GM12872 (cell line): ENCODE measurements at regions not wholly inside any gene's neighbourhood (a gene's known extent, or its start where the extent isn't known, plus 50 kb on each side); places are given as distances from the start of the nearest gene placed in this dataset.

Experiments used
- TF ChIP-seq, protein P1 (sequence below): IDR thresholded peaks from 3 replicates; pipeline ENCODE4 v1.5.1; 2011; ENCODE audit warnings: low read depth, mild to moderate bottlenecking, low read length, moderate library complexity; ENCODE audit not compliant: insufficient read depth

DNA sequence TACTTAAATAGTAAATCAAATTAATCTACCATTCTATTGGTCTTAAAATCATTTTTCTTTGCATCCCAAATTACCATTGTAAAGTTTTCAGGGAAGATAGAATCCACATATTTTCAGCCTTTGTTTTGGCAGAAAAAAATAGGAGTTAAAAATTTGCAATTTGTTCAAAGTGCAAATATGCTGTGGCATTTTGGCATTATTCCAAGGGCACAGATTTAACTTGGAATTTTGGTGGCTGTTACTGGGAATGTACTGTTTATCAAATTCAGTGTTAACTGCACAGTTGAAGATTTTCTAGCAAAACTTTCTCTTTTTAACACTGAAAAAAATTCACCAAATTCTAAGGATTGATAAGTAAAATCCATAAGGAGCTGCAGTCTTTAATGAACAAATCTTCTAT is 151.0 kb upstream of the HDAC9 start:
- TF ChIP-seq, protein P1, sequence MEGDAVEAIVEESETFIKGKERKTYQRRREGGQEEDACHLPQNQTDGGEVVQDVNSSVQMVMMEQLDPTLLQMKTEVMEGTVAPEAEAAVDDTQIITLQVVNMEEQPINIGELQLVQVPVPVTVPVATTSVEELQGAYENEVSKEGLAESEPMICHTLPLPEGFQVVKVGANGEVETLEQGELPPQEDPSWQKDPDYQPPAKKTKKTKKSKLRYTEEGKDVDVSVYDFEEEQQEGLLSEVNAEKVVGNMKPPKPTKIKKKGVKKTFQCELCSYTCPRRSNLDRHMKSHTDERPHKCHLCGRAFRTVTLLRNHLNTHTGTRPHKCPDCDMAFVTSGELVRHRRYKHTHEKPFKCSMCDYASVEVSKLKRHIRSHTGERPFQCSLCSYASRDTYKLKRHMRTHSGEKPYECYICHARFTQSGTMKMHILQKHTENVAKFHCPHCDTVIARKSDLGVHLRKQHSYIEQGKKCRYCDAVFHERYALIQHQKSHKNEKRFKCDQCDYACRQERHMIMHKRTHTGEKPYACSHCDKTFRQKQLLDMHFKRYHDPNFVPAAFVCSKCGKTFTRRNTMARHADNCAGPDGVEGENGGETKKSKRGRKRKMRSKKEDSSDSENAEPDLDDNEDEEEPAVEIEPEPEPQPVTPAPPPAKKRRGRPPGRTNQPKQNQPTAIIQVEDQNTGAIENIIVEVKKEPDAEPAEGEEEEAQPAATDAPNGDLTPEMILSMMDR = no peak

DNA sequence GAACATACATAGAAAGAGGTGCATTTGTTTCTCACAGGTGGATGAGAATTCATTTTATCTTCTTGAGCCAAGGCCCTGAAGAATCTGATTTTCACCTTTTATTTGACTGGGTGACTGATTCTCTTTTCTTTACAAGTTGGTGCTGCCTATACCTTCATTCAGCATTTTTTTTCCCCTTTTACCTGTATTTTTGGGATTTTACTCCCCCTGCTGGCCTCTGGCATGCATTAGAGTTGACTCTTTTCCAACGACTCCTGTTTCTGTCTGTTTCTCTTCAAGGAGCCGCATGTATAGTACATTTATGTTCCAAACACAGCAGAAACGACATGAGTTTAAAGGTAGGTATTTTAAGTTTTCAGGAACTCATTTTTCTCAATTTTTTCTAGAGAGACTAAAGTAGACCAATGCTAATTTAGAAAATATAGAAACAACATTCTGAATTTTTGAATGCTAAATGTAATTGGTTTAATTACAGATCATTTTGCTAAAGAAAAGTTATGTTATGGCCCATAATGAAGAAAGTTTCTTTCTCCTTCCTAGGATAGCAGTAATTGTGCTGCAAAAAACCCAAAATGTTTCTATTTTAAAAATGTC is 149.8 kb upstream of the HDAC9 start:
- TF ChIP-seq, protein P1 = peak; percentile 67

DNA sequence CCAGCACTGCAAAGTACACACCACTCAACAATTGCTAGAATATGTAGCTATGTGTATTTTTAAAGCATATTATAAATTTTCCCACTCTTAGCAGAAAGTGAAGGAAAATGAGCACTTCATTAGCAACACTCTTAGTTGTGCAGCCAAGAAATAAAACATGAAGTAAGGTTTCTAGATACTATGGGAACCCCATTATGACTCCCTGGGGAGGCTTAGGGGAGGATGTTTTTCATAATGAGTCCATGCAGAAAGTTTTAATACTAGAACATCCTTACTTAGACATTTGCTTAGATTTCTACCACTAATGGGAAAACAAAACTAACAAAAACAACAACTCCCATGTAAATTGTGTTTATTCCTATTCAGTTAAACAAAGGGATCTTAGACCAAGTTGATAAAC is 148.4 kb upstream of the HDAC9 start:
- TF ChIP-seq, protein P1 = no peak

DNA sequence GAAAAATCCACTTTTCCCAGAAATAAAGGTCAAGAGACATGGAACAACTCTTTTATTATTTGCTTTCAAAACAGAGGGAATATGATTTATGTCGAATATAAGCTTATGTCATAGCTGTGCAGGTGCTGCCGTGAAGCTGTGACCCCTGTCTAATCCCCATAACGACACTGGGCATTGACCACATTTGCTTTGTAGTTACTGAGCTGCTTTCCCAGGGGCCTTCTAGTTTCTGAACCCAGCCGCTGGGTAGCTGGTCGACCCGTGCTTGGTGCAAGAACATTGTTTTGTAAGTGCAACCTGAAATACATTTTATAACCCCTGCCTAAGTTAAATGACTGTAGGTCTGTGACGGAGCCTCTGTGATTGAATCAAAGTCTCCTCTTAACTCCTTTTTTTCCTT is 144.9 kb upstream of the HDAC9 start:
- TF ChIP-seq, protein P1 = no peak

DNA sequence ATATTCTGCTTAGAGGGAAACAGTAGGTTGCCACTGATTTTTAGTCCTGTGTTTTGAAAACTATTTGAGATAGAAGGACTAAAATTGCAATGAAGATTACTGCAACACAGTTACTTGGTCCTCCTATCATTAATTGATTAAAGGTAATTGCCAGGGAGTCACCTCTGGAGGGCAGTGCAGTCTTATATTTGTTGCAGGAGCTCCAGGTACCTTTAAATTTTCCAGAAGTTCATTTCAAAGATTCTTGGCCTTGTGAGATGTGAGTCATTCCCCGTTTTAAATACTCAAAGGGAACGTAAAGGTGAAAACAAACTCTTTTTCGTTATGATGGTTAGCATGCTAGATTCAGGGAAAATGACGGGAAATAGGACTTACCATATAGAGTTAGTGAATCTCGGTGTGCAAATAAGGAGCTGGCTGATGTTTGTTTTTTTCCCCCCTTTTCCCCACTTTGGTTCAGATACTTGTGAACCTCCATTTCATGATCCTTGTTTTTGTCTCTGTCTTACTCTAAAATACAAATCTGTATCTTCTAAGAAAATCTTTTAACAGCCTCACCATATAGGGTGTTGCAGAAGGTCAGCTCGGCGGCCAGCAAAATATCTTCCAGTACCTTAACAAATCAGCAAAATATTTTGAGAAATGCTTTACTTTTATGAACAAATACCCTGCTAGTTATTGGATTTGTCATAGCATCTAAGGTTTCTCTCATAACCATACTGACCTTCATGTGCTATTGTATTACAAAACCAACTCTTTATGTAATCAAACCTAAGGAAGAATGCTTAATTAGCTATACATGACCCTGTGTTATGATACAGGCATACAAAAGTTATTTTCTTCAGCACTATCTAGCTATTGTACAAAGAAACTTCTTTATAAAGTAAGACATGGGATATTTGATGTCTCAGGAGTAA is 143.0 kb upstream of the HDAC9 start:
- TF ChIP-seq, protein P1 = peak; percentile 53

DNA sequence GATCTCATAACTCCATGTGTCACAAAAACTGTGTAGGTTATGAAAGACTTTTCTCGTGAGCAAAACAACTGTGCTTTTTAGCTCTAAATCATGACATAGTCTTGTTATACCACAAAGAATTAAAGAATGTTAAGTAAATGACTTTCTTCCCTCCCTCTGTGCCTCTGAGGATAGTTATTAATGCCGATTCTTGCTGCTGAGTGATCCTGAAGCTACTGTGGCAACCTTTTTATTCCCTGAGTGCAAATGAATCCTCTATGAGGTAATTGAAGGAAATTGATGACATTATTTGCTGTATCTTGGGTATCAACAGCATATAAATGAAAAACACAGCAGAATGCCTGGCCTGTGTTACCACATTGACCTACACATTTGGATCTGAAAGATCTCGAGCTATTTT is 142.2 kb upstream of the HDAC9 start:
- TF ChIP-seq, protein P1 = no peak

DNA sequence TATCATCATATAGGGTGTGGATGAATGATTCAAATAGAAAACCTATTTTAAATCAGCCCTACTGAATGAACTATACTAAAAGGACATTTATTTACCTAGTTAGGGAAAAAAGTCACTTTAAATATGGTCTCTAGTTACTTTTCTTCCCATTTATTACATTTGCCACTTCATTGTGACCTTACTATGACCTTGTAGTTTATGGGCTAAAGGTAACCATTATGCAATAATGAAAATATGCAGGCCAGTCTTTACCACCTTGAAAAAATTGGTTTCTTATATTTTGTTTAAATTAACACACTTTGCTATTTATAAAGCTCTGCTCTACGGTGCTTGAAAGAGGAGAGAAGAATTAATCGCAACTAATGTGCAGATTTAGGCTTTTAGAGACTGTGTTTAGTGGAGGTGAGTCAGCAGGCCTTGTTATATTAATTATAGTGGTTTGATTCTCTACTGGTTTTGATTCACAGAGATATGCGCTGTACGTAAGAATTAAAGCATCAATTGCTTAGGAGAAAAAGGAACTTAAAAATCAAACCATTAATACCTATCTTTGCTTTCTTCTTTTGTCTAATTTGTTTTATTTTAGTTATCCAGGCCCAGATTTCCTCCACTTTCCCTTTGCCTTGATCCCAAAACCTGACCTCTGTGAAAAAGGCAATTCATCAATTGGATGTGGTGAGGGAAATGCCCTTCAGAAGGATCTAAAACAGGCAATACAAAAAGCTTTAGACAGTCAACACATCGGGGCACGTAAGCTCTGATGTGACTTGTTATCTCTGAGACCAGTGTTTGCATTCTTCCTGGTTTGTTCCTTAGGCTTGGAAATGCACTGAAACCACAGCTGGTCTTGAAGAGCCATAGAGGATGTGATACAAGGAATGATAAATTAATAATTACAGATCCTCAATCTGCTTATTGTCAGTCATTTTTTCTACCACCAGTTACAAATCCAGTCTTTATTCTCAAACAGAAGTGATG is 141.2 kb upstream of the HDAC9 start:
- TF ChIP-seq, protein P1 = no peak
